Stimulated activated CD4-positive, alpha-beta T cell treated with anti-CD3 and anti-CD28 coated beads, Interleukin-1b, Interleukin-23, amount 100 ng/mL, for 4 hours (primary cell): ENCODE measurements at regions not wholly inside any gene's neighbourhood (a gene's known extent, or its start where the extent isn't known, plus 50 kb on each side); places are given as distances from the start of the nearest gene placed in this dataset.

Experiments used
- DNase-seq, 2 donors: peaks; one replicate each; pipeline ENCODE4 v3.0.0-alpha.2; 2020; ENCODE audit warnings: low read depth in 2 of 2

DNA sequence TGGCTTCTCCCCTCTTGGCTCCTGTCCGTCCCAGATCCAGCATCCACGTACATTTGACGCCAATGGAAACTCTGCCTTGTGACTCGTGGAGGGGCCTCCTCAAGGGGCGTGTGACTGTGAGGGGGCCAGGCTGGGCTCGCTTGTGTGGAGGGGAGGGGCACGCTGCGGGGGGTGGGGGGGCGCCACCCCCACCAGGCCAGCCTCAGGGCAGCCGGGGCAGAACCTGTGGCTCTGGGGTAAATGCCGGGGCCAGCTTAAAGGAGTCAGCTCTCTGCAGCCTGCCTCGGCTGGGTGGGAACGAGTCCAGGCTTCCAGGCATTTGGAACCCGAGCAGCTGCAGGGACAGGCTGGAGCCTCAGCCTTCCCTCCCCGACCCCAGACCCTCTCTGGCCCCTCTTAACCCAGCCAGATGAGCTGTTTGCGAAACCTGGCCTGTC lies 94.1 kb downstream of the SIK1 start:
- DNase-seq: no peak

- DNase-seq: no peak
Observed at GRCh38 chr21:43331962-43332828, 94.7 kb downstream of the SIK1 start.

GRCh38 chr21:43331111-43331961 lies 95.6 kb downstream of the SIK1 start:
- no peak for DNase-seq

DNA sequence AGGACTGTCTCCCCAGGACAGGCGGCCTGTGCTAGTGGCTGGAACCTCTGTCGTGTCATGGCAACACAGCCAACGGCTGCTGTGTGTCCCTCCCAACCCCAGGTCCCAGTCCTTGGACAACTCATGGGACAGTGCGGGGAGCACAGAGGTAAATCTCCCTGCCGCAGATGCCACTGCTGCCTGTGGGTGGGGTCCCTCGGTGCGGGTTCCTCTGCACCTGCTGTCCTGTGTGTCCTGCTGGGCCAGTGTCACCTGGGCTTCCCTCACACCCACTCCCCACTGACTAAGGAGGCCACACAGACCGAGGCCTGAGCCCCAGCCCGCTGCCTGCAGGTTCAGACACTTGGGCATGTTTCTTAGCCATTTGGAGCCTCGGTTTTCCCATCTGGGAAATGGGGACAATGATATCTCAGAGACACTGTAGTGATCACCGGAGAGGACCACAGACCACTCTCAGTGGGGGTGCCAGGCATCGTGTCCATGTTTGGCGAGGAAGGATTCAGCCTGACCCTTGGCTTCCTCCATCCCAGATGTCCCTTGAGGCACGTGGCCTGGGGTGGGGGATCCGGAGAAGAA lies 96.5 kb downstream of the SIK1 start:
- DNase-seq: no peak

DNA sequence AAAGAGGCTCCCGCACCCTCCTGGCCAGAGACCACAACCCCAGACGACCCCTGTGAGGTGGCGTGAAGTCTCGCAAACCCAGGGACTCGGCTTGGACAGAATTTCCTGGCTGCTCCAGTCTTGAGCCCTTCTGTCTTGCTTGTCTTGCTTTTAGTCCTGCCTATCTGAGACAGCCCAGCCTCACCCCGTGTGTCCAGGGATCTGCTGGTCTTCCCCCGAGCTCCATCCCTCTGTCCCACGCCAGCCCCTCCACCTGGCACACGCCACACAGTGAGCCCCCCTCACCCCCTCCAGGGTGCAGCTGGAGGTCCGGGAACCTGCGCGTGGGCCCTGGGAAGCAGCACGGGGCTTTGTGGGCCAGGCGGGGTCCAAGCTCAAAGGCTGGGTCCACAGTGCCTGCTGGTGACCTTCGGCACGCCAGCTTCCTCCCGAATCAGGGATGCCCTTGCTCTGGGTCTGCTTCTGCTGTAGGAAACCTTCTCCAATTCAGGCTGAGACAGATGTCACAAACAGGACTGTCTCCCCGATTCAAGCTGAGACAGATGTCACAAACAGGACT lies 97.1 kb downstream of the SIK1 start:
- DNase-seq: no peak

DNA sequence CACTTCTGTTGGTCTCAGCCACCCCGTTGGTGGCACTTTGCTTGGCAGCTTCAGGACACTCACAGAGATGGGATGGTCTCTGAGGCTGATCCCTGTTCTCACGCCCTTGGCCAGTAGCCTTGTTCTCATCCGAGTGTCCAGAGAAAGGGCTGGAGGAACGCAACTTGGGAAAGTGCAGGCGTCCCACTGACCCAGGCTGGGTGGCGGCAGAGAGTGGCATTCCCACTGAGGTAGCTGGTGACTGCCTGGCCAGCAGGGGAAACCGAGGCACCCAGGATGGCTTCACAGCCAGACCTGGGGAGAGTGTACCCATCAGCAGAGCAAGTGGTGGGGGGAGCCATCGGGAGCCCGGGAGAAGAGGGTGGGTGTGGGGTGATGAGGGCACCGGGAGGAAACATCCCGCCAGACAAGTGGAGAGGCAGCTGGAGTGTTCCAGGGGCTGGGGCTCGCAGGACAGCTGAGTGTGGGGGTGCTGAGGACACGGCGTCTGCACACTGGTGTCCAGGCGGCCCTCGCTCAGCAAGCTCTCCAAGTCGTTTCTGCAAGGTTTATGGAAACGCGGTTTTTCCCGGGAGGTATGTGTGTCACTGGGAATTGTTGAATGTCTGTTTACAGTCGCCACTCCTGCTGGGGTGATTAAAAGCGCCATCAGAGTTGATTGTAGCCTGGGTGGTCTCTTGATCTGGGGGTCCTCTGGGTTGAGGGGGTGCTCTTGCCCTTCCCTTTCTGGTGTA lies 97.8 kb downstream of the SIK1 start:
- no peak for DNase-seq

DNA sequence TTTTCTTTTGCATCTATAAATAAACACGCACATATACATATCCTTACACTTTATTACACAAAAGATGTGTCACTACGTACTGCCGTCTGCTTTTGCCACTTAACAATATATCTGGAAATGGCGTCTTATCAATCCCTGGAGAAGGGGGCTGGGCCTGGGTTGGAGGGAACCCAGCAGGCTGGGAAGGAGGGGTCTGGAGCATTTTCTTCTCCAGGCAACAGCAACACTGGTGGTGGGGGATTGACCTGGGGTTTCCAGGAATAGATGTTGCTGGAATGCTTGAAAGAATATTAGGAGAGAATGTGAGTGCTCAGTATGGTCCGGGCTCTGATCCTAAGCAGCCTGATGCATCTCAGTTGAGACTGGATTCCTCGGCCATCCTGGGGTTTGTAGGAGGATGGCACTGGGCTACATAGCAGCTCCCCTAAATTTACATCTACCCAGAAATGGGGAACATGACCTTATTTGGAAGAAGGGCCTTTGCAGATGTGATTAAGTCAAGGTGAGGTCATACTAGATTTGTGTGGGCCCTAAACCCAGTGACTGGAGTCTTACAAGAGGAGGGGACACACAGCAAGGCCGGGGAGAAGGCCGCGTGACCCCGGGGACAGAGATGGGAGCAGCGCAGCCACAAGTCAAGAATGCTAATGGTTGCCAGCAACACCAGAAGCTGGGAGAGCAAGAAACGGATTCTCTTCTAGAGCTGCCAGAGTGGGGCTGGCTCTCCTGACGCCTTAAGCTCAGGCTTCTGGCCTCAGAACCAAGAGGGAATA lies 98.6 kb downstream of the SIK1 start:
- no peak for DNase-seq

DNA sequence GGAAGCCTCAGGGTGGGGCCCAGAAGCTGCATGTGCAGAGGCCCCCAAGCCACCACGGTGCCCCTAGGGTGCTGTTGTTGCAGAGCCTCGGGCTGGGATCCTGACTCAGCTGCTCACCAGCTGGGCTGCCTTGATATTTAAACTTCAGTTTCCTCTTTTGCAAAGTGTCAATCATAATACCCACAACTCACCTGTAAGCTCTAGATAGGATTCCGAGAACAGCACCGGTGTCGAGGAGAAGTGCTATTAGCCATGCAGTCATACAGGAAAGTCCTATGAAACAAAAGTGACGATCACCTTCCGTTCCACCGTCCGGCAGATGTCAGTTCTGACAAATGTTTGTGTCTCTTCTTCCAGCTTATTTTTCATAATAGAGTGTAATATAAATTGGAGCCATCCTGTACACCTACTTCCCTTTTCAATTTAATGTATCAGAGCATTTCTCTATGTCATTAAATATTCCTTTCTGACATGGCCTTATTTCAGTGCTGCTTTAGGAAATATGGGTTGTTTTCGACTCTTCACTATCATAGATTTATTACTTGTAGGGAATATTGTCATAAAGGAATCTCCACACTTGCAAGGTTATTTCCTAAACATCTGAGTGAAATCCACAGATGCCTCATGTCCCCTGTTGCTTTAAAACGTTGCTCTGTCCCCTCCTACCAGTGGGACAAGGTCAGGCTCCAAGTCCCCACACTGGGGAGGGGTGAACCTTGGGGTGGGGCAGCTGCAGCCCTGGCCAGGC lies 100.8 kb downstream of the SIK1 start:
- no peak for DNase-seq

- no peak for DNase-seq
Observed at GRCh38 chr21:43325036-43325435, 101.9 kb downstream of the SIK1 start.

DNA sequence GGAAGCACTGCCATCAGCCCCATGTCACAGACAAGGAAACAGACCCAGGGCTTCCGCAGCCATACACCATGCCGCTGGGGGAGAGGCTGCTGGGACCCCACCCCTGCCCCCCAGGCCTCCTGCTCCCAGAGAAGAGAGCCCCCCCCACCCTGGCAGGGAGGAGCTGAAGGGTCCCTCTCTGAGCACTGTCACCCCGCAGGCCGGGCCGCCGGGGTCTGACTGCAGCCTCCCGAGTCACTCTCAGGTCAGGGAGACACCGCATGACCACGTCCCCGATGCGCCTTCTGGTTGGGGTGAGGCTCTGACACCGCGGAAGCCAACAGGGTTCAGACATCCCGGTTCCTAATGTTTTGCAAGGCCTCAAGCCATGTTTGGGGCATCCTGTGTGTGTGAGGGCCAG lies 102.3 kb downstream of the SIK1 start:
- DNase-seq: no peak

- no peak for DNase-seq
Observed at GRCh38 chr21:43323244-43324005, 103.5 kb downstream of the SIK1 start.

- no peak for DNase-seq
Observed at GRCh38 chr21:43322805-43323204, 104.1 kb downstream of the SIK1 start.

DNA sequence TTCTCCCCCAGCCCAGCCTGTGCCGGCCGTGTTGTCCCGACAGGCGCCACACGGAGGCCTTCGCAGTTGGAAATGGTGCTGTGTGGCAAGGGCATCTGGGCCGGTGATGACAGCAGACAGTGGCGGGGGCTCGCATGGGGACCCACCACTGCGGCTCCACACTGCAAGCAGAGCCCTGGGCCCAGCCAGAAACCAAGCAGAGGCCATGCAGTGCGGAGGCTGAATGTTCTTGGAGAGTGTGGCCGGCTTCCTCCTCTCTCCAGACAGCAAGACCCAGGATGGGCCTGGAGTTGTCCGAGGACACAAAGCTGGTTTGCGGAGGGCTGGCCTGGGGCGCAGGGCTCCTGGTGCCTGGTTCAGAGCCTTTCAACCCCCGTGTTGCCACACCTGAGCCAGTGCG lies 104.6 kb downstream of the SIK1 start:
- DNase-seq: no peak

GRCh38 chr21:43321611-43322010 lies 105.3 kb downstream of the SIK1 start:
- DNase-seq: no peak

GRCh38 chr21:43321111-43321510 lies 105.8 kb downstream of the SIK1 start:
- no peak for DNase-seq

- no peak for DNase-seq
Observed at GRCh38 chr21:43320526-43320925, 106.4 kb downstream of the SIK1 start.

- no peak for DNase-seq
Observed at GRCh38 chr21:43318841-43319781, 107.8 kb downstream of the SIK1 start.

- DNase-seq: no peak
Observed at GRCh38 chr21:43318368-43318767, 108.6 kb downstream of the SIK1 start.
